GM15510 (cell line): ENCODE measurements at regions not wholly inside any gene's neighbourhood (a gene's known extent, or its start where the extent isn't known, plus 50 kb on each side); places are given as distances from the start of the nearest gene placed in this dataset.

ENCODE experiments used
- POLR2A ChIP-seq: IDR thresholded peaks from 3 replicates; pipeline ENCODE4 v1.6.1; 2011; ENCODE audit warnings: borderline replicate concordance; ENCODE audit not compliant: insufficient read length; ENCODE audit errors: extremely low read depth

GRCh38 chr3:56989169-56989976 is 71.1 kb upstream of the SPATA12 start:
- TF ChIP-seq POLR2A, result no peak

GRCh38 chr3:56988458-56989168 is 71.9 kb upstream of the SPATA12 start:
- TF ChIP-seq POLR2A, result no peak

- TF ChIP-seq POLR2A, result no peak
Measured at GRCh38 chr3:56987238-56987895, 73.1 kb upstream of the SPATA12 start.

DNA sequence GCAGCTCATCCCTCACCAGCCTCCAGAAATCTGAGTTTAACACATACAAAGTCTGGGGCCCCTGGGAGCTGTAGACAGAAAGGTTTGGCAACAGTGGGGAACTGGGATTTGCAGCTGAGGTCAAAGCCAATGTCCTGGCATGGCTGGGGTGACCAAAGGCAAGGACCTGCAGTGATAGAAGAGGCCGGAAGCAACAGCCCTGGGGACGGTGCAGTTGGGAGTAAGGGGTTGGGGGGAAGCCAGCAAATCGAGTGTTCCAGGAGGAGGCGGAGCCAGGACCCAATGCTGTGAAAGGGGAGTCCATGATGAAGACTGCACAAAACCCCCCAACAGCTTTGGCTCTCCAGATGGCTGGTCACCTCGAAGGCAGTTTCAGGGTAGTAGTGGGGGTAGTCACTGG is 74.1 kb upstream of the SPATA12 start:
- no peak for TF ChIP-seq POLR2A

- no peak for TF ChIP-seq POLR2A
Measured at GRCh38 chr3:56985878-56986277, 74.6 kb upstream of the SPATA12 start.

GRCh38 chr3:56985460-56985859 is 75.0 kb upstream of the SPATA12 start:
- TF ChIP-seq POLR2A, result no peak

DNA sequence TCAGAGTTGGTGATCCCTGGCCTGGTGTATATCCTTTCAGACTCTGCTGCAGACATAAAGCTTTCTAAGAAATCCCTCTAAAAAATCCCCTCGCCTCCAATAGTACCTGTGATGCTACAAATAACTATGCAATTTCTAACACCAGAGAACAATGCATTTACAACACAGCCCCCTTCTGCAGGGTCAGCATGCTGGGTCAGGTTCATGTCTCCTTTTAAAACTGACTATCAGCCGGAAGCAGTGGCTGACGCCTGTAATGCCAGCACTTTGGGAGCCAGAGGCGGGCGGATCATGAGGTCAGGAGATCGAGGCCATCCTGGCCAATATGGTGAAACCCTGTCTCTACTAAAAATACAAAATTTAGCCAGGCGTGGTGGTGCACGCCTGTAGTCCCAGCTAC is 77.0 kb upstream of the SPATA12 start:
- TF ChIP-seq POLR2A, result no peak

GRCh38 chr3:56981445-56982230 is 78.8 kb upstream of the SPATA12 start:
- no peak for TF ChIP-seq POLR2A

DNA sequence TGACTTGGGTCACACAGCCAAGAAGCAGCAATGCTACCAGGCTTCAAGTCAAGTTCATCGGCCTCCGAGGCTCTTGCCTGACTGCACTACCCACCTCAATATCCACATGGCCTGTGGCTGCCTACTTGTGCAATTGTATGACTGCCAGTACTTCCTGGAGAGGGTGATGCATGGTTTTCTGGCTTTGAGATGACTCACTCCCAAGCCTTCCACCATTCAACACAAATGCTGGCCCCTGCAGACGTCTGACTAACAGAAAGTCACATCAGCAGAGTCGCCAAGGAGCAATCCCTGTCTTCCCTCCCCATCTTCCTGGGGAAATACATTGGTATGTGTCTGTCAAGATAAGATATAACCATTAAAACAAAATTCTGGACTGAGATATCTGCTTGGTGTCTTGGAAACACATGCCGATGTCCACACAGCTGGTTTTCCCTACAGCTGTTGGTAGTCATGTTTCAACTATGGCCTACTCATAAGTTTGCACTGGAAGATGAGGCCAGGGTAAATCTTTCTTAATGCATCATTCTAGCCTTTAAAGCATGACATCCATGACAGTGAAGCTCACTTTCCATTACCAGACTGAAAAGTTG is 79.6 kb upstream of the SPATA12 start:
- no peak for TF ChIP-seq POLR2A

DNA sequence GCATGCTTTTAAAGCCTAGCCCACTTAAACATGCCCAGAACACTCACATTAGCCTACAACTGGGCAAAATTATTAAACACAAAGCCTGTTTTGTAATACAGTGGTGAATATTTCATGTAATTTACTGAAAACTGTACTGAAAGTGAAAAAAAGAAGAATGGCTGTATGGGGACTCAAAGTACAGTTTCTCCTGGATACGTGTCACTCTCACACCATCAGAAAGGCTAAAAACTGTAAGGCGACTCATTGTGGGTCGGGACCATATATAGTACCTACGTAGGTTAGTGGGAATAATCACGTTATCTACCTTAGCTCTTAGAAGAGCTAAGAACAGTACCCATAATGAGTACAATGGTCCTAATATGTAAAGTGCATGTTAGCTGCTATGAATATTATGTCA is 80.2 kb upstream of the SPATA12 start:
- TF ChIP-seq POLR2A, result no peak

DNA sequence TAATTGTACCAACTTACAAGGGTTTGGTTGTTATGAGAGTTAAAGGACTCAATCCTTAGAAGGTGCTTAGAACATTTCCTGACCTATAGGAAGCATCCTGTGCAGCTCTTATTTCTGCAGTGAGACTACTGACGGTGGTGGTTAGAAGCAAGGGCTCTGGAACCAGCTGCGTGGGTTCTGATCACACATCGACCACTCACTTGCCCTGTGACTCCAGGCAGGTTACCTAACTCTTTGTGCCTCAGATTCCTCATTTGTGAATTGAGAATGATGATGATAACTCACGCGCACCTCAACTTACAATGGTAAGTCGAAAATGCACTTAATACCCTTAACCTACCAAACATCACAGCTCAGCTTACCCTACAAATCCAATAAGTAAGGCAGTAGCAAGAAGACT is 80.7 kb upstream of the SPATA12 start:
- no peak for TF ChIP-seq POLR2A

DNA sequence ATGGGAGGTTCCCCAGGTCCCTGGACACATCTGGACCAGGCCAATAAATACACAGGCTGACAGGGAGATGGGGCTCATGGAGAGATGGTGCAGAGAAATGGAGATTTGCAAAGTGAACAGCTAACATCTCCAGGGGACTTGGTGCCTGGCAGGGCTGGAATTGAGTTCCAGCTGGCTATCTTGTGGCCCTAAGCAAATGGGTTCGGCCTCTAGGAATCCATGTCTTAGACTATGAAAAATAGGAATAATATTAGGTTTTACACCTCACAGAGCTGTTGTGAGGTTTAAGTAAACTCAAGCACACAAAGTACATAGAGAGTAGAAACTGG is 82.9 kb upstream of the SPATA12 start:
- TF ChIP-seq POLR2A, result no peak

GRCh38 chr3:56976651-56977560 is 83.6 kb upstream of the SPATA12 start:
- no peak for TF ChIP-seq POLR2A
